H1 (cell line): ENCODE measurements at regions not wholly inside any gene's neighbourhood (a gene's known extent, or its start where the extent isn't known, plus 50 kb on each side); places are given as distances from the start of the nearest gene placed in this dataset.

ENCODE experiments used
- CTCF ChIA-PET: fragments of 300-600 bp; sonication (Branson Sonifier 250); formaldehyde crosslinking; loops from one replicate; lab custom pipeline; 2021; ENCODE audit not compliant: partially characterized antibody; lab: Charles Lee
- POLR2A ChIA-PET: fragments of 300-600 bp; sonication (Branson Sonifier 250); formaldehyde crosslinking; loops from one replicate; lab custom pipeline; 2021; ENCODE audit warnings: inconsistent platforms; ENCODE audit not compliant: partially characterized antibody; lab: Charles Lee
- DNase-seq, 2 experiments: peaks; one replicate each; pipeline versions ENCODE4 v3.0.0 to v3.0.0-alpha.2; 2010 to 2022; ENCODE audit warnings: low spot score in 2 of 2, low read depth in 1 of 2, mixed read lengths in 1 of 2
- FAIRE-seq: peaks from 2 replicates; lab custom pipeline; 2011; peaks lifted over from hg19 to GRCh38; lab: Jason Lieb, UNC
- H2AFZ ChIP-seq: 2 replicates; pipeline ENCODE4 v1.8.1; 2012; ENCODE audit warnings: low read length, inconsistent platforms
- H2AK5ac ChIP-seq: 2 replicates; pipeline ENCODE4 v1.6.1; 2013; ENCODE audit warnings: low read depth, low read length
- H2BK120ac ChIP-seq: replicated peaks from 2 replicates; pipeline ENCODE3; 2013; ENCODE audit warnings: low read depth, low read length, inconsistent platforms
- H2BK12ac ChIP-seq: 2 replicates; pipeline ENCODE4 v1.6.1; 2013; ENCODE audit warnings: low read depth, low read length
- H2BK15ac ChIP-seq: 2 replicates; pipeline ENCODE4 v1.6.1; 2013; ENCODE audit warnings: low read length
- H2BK20ac ChIP-seq: 2 replicates; pipeline ENCODE4 v1.6.1; 2013; ENCODE audit warnings: low read length
- H2BK5ac ChIP-seq: 2 replicates; pipeline ENCODE4 v1.6.1; 2013; ENCODE audit warnings: low read depth, low read length
- H3K14ac ChIP-seq: 2 replicates; pipeline ENCODE4 v1.6.1; 2013; ENCODE audit warnings: inconsistent platforms; ENCODE audit not compliant: insufficient read length
- H3K18ac ChIP-seq: 2 replicates; pipeline ENCODE4 v1.6.1; 2013; ENCODE audit warnings: low read length; ENCODE audit errors: extremely low read depth
- H3K23ac ChIP-seq: 2 replicates; pipeline ENCODE4 v1.6.1; 2013; ENCODE audit warnings: inconsistent platforms; ENCODE audit not compliant: insufficient read length
- H3K23me2 ChIP-seq: 2 replicates; pipeline ENCODE4 v1.6.1; 2013; ENCODE audit warnings: low read depth, low read length
- H3K27ac ChIP-seq: 2 replicates; pipeline ENCODE4 v1.6.1; 2011; ENCODE audit warnings: low read depth, low read length, inconsistent platforms
- H3K27me3 ChIP-seq, 4 experiments: replicated peaks in 1 of 4; 1 replicate in 1 of 4; 2 replicates in 3 of 4; pipeline versions ENCODE4 v1.6.1 to v1.8.1; 2011 to 2013; ENCODE audit warnings: low read length in 3 of 4, mild to moderate bottlenecking in 3 of 4, inconsistent platforms in 2 of 4, mixed read lengths in 2 of 4, moderate library complexity in 1 of 4; ENCODE audit not compliant: control insufficient read depth in 3 of 4, insufficient read depth in 3 of 4; ENCODE audit errors: extremely low read depth in 1 of 4
- H3K36me3 ChIP-seq, 4 experiments: 2 replicates each; pipeline versions ENCODE4 v1.6.1 to v1.8.1; 2011 to 2013; ENCODE audit warnings: mild to moderate bottlenecking in 4 of 4, low read length in 3 of 4, moderate library complexity in 2 of 4, control low read depth in 1 of 4, inconsistent platforms in 1 of 4; ENCODE audit not compliant: insufficient read depth in 4 of 4, control insufficient read depth in 2 of 4
- H3K4ac ChIP-seq: replicated peaks from 2 replicates; pipeline ENCODE3; 2013; ENCODE audit warnings: low read length, low read depth, mixed read lengths, inconsistent platforms; ENCODE audit not compliant: insufficient read length
- H3K4me1 ChIP-seq, 4 experiments: replicated peaks in 1 of 4; 1 replicate in 1 of 4; 2 replicates in 3 of 4; pipeline versions ENCODE4 v1.6.1 to v1.8.1; 2011 to 2013; ENCODE audit warnings: low read length in 3 of 4, inconsistent platforms in 2 of 4, mixed read lengths in 1 of 4; ENCODE audit not compliant: insufficient read depth in 4 of 4, control insufficient read depth in 3 of 4
- H3K4me2 ChIP-seq, 2 experiments: 2 replicates each; pipeline versions ENCODE4 v1.6.1 to v1.8.1; 2011 to 2013; ENCODE audit warnings: low read depth in 2 of 2, low read length in 2 of 2, control low read depth in 1 of 2, inconsistent platforms in 1 of 2, mild to moderate bottlenecking in 1 of 2; ENCODE audit not compliant: insufficient read depth in 1 of 2
- H3K4me3 ChIP-seq, 4 experiments: fragments of 200-600, 300-600 bp in 1 of 4; sonication (generic), shearing (Covaris generic), sonication (Bioruptor Twin) in 1 of 4; 2 replicates each; pipeline versions ENCODE4 v1.5.1 to v1.8.1; 2011 to 2016; ENCODE audit warnings: low read length in 4 of 4, low read depth in 3 of 4, control low read depth in 2 of 4, inconsistent platforms in 2 of 4, mild to moderate bottlenecking in 2 of 4, mixed read lengths in 1 of 4, moderate library complexity in 1 of 4; ENCODE audit not compliant: insufficient read depth in 2 of 4; ENCODE audit errors: extremely low read depth in 1 of 4
- H3K56ac ChIP-seq: replicated peaks from 2 replicates; pipeline ENCODE3; 2013; ENCODE audit warnings: low read depth, mild to moderate bottlenecking, mixed read lengths, low read length, inconsistent platforms; ENCODE audit not compliant: insufficient read length
- H3K79me1 ChIP-seq: 2 replicates; pipeline ENCODE4 v1.6.1; 2013; ENCODE audit warnings: low read depth, low read length, control low read depth
- H3K79me2 ChIP-seq, 2 experiments: 2 replicates each; pipeline versions ENCODE4 v1.6.1 to v1.8.1; 2012 to 2013; ENCODE audit warnings: low read length in 2 of 2, mild to moderate bottlenecking in 2 of 2, inconsistent platforms in 1 of 2; ENCODE audit not compliant: insufficient read depth in 2 of 2, control insufficient read depth in 1 of 2
- H3K9ac ChIP-seq, 4 experiments: replicated peaks in 1 of 4; 1 replicate in 1 of 4; 2 replicates in 3 of 4; pipeline versions ENCODE4 v1.6.1 to v1.8.1; 2011 to 2013; ENCODE audit warnings: low read depth in 3 of 4, low read length in 3 of 4, control low read depth in 2 of 4, mild to moderate bottlenecking in 2 of 4, moderate library complexity in 2 of 4, inconsistent platforms in 1 of 4; ENCODE audit errors: extremely low read depth in 1 of 4
- H3K9me3 ChIP-seq, 2 experiments: 2 replicates each; pipeline versions ENCODE4 v1.6.1 to v1.8.1; 2012 to 2013; ENCODE audit warnings: mild to moderate bottlenecking in 2 of 2, moderate library complexity in 2 of 2, control low read depth in 1 of 2, inconsistent platforms in 1 of 2, low read depth in 1 of 2, low read length in 1 of 2, mixed read lengths in 1 of 2; ENCODE audit not compliant: insufficient read depth in 2 of 2
- H4K20me1 ChIP-seq, 2 experiments: replicated peaks in 1 of 2; 2 replicates each; pipeline versions ENCODE3 to v1.8.1; 2011 to 2013; ENCODE audit warnings: inconsistent platforms in 2 of 2, low read length in 2 of 2, mild to moderate bottlenecking in 1 of 2; ENCODE audit not compliant: insufficient read depth in 2 of 2, control insufficient read depth in 1 of 2
- H4K5ac ChIP-seq: 2 replicates; pipeline ENCODE4 v1.6.1; 2013; ENCODE audit warnings: low read length, low read depth, mixed read lengths, inconsistent platforms; ENCODE audit not compliant: insufficient read length
- H4K8ac ChIP-seq: 2 replicates; pipeline ENCODE4 v1.8.0; 2013; ENCODE audit warnings: mild to moderate bottlenecking, moderate library complexity, low read length, inconsistent platforms; ENCODE audit not compliant: insufficient read depth; ENCODE audit errors: extremely low read depth
- H4K91ac ChIP-seq: replicated peaks from 2 replicates; pipeline ENCODE3; 2013; ENCODE audit warnings: low read length, mixed read lengths, inconsistent platforms; ENCODE audit not compliant: insufficient read length
- CEBPB ChIP-seq: IDR thresholded peaks from 2 replicates; pipeline ENCODE4 v1.6.1; 2012; ENCODE audit warnings: low read depth, low read length
- POLR2AphosphoS5 ChIP-seq: IDR thresholded peaks from 2 replicates; pipeline ENCODE4 v1.6.1; 2011; ENCODE audit warnings: low read depth, low read length
- WGBS, 2 experiments: shearing (Covaris generic) in 1 of 2; methylation state at CpG; one replicate each; pipeline versions ENCODE4 v1.1.6 to v1.1.7; 2013 to 2015; ENCODE audit warnings: low lambda C conversion rate in 2 of 2, mixed read lengths in 2 of 2, inconsistent platforms in 1 of 2, low coverage in 1 of 2, missing lambda C conversion rate in 1 of 2; ENCODE audit not compliant: insufficient replicate concordance in 2 of 2, insufficient coverage in 1 of 2, insufficient read length in 1 of 2; ENCODE audit errors: extremely low coverage in 1 of 2, missing lambda C conversion rate in 1 of 2; 5-methylcytosine and 5-hydroxymethylcytosine counted together

- Histone ChIP-seq H2AK5ac (no peak overlapping the region), H3K36me3 (no peaks in the 10 kb centered on the region), H3K56ac (no peak overlapping the region), H4K8ac (no peak overlapping the region), H4K5ac (peak overlapping the region; percentile 99), H2AFZ (no peak overlapping the region; the same call in 1 of the 2 replicates), H3K4me1 (peaks cover 0 to 8% (median 5%) of the 10 kb centered on the region in 4 experiments; a peak in 3 of 7 replicates), H3K79me1 (no peaks in the 10 kb centered on the region), H3K27ac (no peak overlapping the region), H3K9ac (no peak overlapping the region), H4K20me1 (no peaks in the 10 kb centered on the region), H4K91ac (peak overlapping the region; percentile 49), H3K23me2 (no peaks in the 10 kb centered on the region), H3K79me2 (no peaks in the 10 kb centered on the region), H3K4ac (no peak overlapping the region), H3K4me3 (peak overlapping the region in 1 of 4 experiments; percentile 27; a peak in 1 of 8 replicates), H2BK12ac (no peak overlapping the region; the same call in 1 of the 2 replicates), H3K4me2 (peak overlapping the region; percentile 39 to 48), H2BK20ac (0 out of 2 replicates have a peak overlapping the region, but pooled peaks have one; percentile 51), H2BK5ac (peak overlapping the region; percentile 79; the same call in 1 of the 2 replicates), H2BK15ac (no peak overlapping the region), H3K9me3 (no peaks in the 10 kb centered on the region), H3K27me3 (no peaks in the 10 kb centered on the region), H3K14ac (no peak overlapping the region), H3K23ac (no peak overlapping the region), H2BK120ac (peak overlapping the region; percentile 61), H3K18ac (no peak overlapping the region; the same call in 1 of the 2 replicates)
- TF ChIP-seq CEBPB (peak; percentile 65; the same call in 1 of the 2 replicates), POLR2AphosphoS5 (no peak)
- DNase-seq = no peak
- 11% methylated on average over 2 of the region's 2 CpGs; no CpG with 5 or more reads in 1 of the 2 experiments for WGBS, 2 experiments
- FAIRE-seq = no peak
- ChIA-PET POLR2A (no interaction called here), CTCF (interaction anchor here (0.7 kb wide), 1 partner anchor 1765 kb away, joined by 3 read pairs; no protein-coding TSS in a partner anchor)
Measured at GRCh38 chr4:134911941-134912340, 710.4 kb upstream of the PABPC4L start.
